ENCODE measurements at regions not wholly inside any gene's neighbourhood (a gene's known extent, or its start where the extent isn't known, plus 50 kb on each side); places are given as distances from the start of the nearest gene placed in this dataset.

DNA sequence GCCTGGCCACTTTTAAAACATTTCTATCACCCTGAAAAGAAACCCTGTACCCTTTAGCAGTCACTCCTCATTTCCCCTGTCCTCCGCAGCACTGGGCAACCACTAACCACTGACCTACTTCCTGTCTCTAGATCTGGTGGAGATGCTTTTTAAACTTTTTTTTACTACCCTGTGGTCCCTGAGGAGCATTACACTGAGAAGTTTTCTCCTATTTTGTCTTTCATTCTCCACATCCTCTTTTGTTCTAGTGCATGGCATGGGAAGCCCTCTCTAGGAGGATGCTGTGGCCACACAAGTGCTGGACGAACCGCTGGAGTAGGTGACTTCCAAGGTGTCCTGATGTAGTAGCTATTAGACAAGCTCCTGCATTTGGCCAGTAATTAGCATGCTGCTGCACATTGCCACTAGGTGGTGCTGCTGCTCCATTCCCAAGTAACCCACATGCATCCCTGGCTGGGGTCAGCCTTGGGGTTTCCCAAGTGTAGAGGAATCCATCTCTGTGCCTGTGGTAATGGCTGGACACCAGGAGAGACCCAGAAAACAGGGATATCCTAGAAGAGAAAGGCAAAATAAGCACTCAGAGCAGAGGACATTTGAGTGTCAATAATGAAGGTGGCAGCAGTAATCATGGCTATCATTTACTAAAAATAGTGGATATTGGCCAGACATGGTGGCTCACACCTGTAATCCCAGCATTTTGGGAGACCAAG, 143.8 kb upstream of the CRHR1 start (continued):
- TF ChIP-seq, protein P1, sequence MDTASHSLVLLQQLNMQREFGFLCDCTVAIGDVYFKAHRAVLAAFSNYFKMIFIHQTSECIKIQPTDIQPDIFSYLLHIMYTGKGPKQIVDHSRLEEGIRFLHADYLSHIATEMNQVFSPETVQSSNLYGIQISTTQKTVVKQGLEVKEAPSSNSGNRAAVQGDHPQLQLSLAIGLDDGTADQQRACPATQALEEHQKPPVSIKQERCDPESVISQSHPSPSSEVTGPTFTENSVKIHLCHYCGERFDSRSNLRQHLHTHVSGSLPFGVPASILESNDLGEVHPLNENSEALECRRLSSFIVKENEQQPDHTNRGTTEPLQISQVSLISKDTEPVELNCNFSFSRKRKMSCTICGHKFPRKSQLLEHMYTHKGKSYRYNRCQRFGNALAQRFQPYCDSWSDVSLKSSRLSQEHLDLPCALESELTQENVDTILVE (CRISPR knock-in tag; IDR thresholded peaks at IDR 0.05) = no peak
- TF ChIP-seq CBFB (CRISPR knock-in tag; IDR thresholded peaks at IDR 0.05) (no peak), ZMYM3 (CRISPR knock-in tag; IDR thresholded peaks at IDR 0.05) (no peak), RFXANK (CRISPR knock-in tag; IDR thresholded peaks at IDR 0.05) (no peak), SPEN (CRISPR knock-in tag; IDR thresholded peaks at IDR 0.05; ENCODE audit: low read depth) (0 out of 2 replicates have a peak, but pooled peaks have one; percentile 26), WIZ (CRISPR knock-in tag; IDR thresholded peaks at IDR 0.05) (peak; percentile 61; the same call in 1 of the 2 replicates), KDM4B (CRISPR knock-in tag; IDR thresholded peaks at IDR 0.05) (no peak), ZNF550 (CRISPR knock-in tag; IDR thresholded peaks at IDR 0.05; ENCODE audit: borderline replicate concordance) (no peak), ZNF558 (CRISPR knock-in tag; IDR thresholded peaks at IDR 0.05; ENCODE audit: borderline replicate concordance) (no peak), MIXL1 (CRISPR knock-in tag; IDR thresholded peaks at IDR 0.05) (peak; percentile 97), TBX3 (IDR thresholded peaks at IDR 0.05; ENCODE audit: borderline replicate concordance) (no peak), MAZ (IDR thresholded peaks at IDR 0.05; ENCODE audit: borderline replicate concordance, low read depth, low read length) (0 out of 2 replicates have a peak, but pooled peaks have one; percentile 26), MAZ (CRISPR knock-in tag; IDR thresholded peaks at IDR 0.05; ENCODE audit: low read depth) (peak; percentile 54; the same call in 1 of the 2 replicates), SNAPC2 (CRISPR knock-in tag; IDR thresholded peaks at IDR 0.05) (no peak), SMC3 (IDR thresholded peaks at IDR 0.05; ENCODE audit: low read length) (peak; percentile 95), ZNF766 (CRISPR knock-in tag; IDR thresholded peaks at IDR 0.05; ENCODE audit: borderline replicate concordance) (no peak)
- TF ChIP-seq, protein P2, sequence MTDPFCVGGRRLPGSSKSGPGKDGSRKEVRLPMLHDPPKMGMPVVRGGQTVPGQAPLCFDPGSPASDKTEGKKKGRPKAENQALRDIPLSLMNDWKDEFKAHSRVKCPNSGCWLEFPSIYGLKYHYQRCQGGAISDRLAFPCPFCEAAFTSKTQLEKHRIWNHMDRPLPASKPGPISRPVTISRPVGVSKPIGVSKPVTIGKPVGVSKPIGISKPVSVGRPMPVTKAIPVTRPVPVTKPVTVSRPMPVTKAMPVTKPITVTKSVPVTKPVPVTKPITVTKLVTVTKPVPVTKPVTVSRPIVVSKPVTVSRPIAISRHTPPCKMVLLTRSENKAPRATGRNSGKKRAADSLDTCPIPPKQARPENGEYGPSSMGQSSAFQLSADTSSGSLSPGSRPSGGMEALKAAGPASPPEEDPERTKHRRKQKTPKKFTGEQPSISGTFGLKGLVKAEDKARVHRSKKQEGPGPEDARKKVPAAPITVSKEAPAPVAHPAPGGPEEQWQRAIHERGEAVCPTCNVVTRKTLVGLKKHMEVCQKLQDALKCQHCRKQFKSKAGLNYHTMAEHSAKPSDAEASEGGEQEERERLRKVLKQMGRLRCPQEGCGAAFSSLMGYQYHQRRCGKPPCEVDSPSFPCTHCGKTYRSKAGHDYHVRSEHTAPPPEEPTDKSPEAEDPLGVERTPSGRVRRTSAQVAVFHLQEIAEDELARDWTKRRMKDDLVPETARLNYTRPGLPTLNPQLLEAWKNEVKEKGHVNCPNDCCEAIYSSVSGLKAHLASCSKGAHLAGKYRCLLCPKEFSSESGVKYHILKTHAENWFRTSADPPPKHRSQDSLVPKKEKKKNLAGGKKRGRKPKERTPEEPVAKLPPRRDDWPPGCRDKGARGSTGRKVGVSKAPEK (CRISPR knock-in tag; IDR thresholded peaks at IDR 0.05; ENCODE audit: borderline replicate concordance) = peak; percentile 56; the same call in 1 of the 2 replicates
- TF ChIP-seq, protein P3, sequence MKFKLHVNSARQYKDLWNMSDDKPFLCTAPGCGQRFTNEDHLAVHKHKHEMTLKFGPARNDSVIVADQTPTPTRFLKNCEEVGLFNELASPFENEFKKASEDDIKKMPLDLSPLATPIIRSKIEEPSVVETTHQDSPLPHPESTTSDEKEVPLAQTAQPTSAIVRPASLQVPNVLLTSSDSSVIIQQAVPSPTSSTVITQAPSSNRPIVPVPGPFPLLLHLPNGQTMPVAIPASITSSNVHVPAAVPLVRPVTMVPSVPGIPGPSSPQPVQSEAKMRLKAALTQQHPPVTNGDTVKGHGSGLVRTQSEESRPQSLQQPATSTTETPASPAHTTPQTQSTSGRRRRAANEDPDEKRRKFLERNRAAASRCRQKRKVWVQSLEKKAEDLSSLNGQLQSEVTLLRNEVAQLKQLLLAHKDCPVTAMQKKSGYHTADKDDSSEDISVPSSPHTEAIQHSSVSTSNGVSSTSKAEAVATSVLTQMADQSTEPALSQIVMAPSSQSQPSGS (CRISPR knock-in tag; IDR thresholded peaks at IDR 0.05) = peak; percentile 39; the same call in 1 of the 2 replicates
- TF ChIP-seq, protein P4, sequence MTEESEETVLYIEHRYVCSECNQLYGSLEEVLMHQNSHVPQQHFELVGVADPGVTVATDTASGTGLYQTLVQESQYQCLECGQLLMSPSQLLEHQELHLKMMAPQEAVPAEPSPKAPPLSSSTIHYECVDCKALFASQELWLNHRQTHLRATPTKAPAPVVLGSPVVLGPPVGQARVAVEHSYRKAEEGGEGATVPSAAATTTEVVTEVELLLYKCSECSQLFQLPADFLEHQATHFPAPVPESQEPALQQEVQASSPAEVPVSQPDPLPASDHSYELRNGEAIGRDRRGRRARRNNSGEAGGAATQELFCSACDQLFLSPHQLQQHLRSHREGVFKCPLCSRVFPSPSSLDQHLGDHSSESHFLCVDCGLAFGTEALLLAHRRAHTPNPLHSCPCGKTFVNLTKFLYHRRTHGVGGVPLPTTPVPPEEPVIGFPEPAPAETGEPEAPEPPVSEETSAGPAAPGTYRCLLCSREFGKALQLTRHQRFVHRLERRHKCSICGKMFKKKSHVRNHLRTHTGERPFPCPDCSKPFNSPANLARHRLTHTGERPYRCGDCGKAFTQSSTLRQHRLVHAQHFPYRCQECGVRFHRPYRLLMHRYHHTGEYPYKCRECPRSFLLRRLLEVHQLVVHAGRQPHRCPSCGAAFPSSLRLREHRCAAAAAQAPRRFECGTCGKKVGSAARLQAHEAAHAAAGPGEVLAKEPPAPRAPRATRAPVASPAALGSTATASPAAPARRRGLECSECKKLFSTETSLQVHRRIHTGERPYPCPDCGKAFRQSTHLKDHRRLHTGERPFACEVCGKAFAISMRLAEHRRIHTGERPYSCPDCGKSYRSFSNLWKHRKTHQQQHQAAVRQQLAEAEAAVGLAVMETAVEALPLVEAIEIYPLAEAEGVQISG (CRISPR knock-in tag; IDR thresholded peaks at IDR 0.05) = peak; percentile 51
